ENCODE measurements at regions not wholly inside any gene's neighbourhood (a gene's known extent, or its start where the extent isn't known, plus 50 kb on each side); places are given as distances from the start of the nearest gene placed in this dataset.
A peak's percentile ranks its signal among the peaks of the same experiment; 100 is the strongest.

- no peaks in the 10 kb centered on the region for H3K27me3 Mint-ChIP-seq (ENCODE audit: unreplicated experiment)
- no peaks in the 10 kb centered on the region for H3K9me3 Mint-ChIP-seq (ENCODE audit: unreplicated experiment)
- no peak overlapping the region for H3K27ac Mint-ChIP-seq (ENCODE audit: unreplicated experiment)
- H3K4me1 Mint-ChIP-seq (ENCODE audit: unreplicated experiment), result peaks cover 10% of the 10 kb centered on the region
- H3K4me3 Mint-ChIP-seq (ENCODE audit: unreplicated experiment), result no peak overlapping the region
- DNase-seq (ENCODE audit: extremely low spot score, unreplicated experiment), result no peak
- no peaks in the 10 kb centered on the region for H3K36me3 Mint-ChIP-seq (ENCODE audit: unreplicated experiment)
- TF ChIP-seq, protein P1, sequence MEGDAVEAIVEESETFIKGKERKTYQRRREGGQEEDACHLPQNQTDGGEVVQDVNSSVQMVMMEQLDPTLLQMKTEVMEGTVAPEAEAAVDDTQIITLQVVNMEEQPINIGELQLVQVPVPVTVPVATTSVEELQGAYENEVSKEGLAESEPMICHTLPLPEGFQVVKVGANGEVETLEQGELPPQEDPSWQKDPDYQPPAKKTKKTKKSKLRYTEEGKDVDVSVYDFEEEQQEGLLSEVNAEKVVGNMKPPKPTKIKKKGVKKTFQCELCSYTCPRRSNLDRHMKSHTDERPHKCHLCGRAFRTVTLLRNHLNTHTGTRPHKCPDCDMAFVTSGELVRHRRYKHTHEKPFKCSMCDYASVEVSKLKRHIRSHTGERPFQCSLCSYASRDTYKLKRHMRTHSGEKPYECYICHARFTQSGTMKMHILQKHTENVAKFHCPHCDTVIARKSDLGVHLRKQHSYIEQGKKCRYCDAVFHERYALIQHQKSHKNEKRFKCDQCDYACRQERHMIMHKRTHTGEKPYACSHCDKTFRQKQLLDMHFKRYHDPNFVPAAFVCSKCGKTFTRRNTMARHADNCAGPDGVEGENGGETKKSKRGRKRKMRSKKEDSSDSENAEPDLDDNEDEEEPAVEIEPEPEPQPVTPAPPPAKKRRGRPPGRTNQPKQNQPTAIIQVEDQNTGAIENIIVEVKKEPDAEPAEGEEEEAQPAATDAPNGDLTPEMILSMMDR (IDR thresholded peaks at IDR 0.05), result no peak
These were observed 110.1 kb upstream of the LPP start for GRCh38 chr3:188043891-188044290.

GRCh38 chr3:188046561-188047211 lies 107.3 kb upstream of the LPP start:
- no peaks in the 10 kb centered on the region for H3K27me3 Mint-ChIP-seq (ENCODE audit: unreplicated experiment)
- DNase-seq (ENCODE audit: extremely low spot score, unreplicated experiment), result no peak
- H3K36me3 Mint-ChIP-seq (ENCODE audit: unreplicated experiment), result no peaks in the 10 kb centered on the region
- TF ChIP-seq, protein P1 (IDR thresholded peaks at IDR 0.05), result no peak
- no peaks in the 10 kb centered on the region for H3K9me3 Mint-ChIP-seq (ENCODE audit: unreplicated experiment)
- no peak overlapping the region for H3K4me3 Mint-ChIP-seq (ENCODE audit: unreplicated experiment)
- H3K27ac Mint-ChIP-seq (ENCODE audit: unreplicated experiment), result no peak overlapping the region
- H3K4me1 Mint-ChIP-seq (ENCODE audit: unreplicated experiment), result peaks cover 17% of the 10 kb centered on the region

DNA sequence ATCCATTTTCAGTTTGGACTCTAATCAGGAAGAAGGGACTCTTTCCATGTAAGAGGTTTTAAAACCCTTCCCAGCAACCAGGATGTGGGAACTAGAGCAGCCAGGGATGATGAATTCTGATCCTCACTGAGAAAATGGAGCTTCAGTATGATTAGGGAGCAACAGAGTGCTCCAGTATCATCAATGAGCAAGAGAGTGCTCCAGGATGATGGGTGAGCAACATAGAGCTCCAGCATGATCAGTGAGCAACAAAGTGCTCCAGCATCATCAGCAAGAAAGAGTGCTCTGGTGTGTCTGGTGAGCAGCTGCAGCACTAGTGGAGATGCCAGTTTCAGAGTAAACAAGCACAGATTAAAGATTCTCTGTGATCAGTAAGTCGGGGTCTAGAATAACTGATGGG lies 106.4 kb upstream of the LPP start:
- Mint-ChIP-seq H3K27ac (ENCODE audit: unreplicated experiment) (no peak overlapping the region), H3K27me3 (ENCODE audit: unreplicated experiment) (no peaks in the 10 kb centered on the region), H3K4me1 (ENCODE audit: unreplicated experiment) (peaks cover 26% of the 10 kb centered on the region), H3K4me3 (ENCODE audit: unreplicated experiment) (no peak overlapping the region), H3K36me3 (ENCODE audit: unreplicated experiment) (no peaks in the 10 kb centered on the region), H3K9me3 (ENCODE audit: unreplicated experiment) (no peaks in the 10 kb centered on the region)
- TF ChIP-seq, protein P1 (IDR thresholded peaks at IDR 0.05), result no peak
- DNase-seq (ENCODE audit: extremely low spot score, unreplicated experiment), result no peak

GRCh38 chr3:188049606-188050530 lies 104.1 kb upstream of the LPP start:
- no peak overlapping the region for H3K4me3 Mint-ChIP-seq (ENCODE audit: unreplicated experiment)
- DNase-seq (ENCODE audit: extremely low spot score, unreplicated experiment), result no peak
- H3K4me1 Mint-ChIP-seq (ENCODE audit: unreplicated experiment), result peaks cover 45% of the 10 kb centered on the region
- no peaks in the 10 kb centered on the region for H3K9me3 Mint-ChIP-seq (ENCODE audit: unreplicated experiment)
- no peaks in the 10 kb centered on the region for H3K27me3 Mint-ChIP-seq (ENCODE audit: unreplicated experiment)
- H3K36me3 Mint-ChIP-seq (ENCODE audit: unreplicated experiment), result no peaks in the 10 kb centered on the region
- no peak overlapping the region for H3K27ac Mint-ChIP-seq (ENCODE audit: unreplicated experiment)
- TF ChIP-seq, protein P1 (IDR thresholded peaks at IDR 0.05), result no peak

- DNase-seq (ENCODE audit: extremely low spot score, unreplicated experiment), result no peak
- H3K4me3 Mint-ChIP-seq (ENCODE audit: unreplicated experiment), result no peak overlapping the region
- H3K9me3 Mint-ChIP-seq (ENCODE audit: unreplicated experiment), result no peaks in the 10 kb centered on the region
- H3K4me1 Mint-ChIP-seq (ENCODE audit: unreplicated experiment), result peaks cover 43% of the 10 kb centered on the region
- H3K36me3 Mint-ChIP-seq (ENCODE audit: unreplicated experiment), result no peaks in the 10 kb centered on the region
- TF ChIP-seq, protein P1 (IDR thresholded peaks at IDR 0.05), result no peak
- peak overlapping the region; percentile 69 for H3K27ac Mint-ChIP-seq (ENCODE audit: unreplicated experiment)
- H3K27me3 Mint-ChIP-seq (ENCODE audit: unreplicated experiment), result no peaks in the 10 kb centered on the region
These were observed 102.2 kb upstream of the LPP start for GRCh38 chr3:188051801-188052168.

All from osteocyte (in vitro differentiated cells).